Astrocyte (in vitro differentiated cells and primary cell): ENCODE measurements at regions not wholly inside any gene's neighbourhood (a gene's known extent, or its start where the extent isn't known, plus 50 kb on each side); places are given as distances from the start of the nearest gene placed in this dataset.
"Not testable (repeated sequence)": the region's sequence is repeated elsewhere in the genome, so short reads cannot be mapped to it uniquely, and the experiment has no call there.

ENCODE experiments used
- EZH2 ChIP-seq: IDR thresholded peaks from 2 replicates; pipeline ENCODE4 v1.6.1; 2012; ENCODE audit warnings: mild to moderate bottlenecking, low read length, inconsistent platforms; ENCODE audit not compliant: insufficient read depth
- TF ChIP-seq, protein P1 (sequence below): IDR thresholded peaks from 2 replicates; pipeline ENCODE4 v1.5.1; 2011; ENCODE audit warnings: low read depth, mild to moderate bottlenecking, inconsistent platforms, low read length, moderate library complexity; ENCODE audit not compliant: insufficient read depth

GRCh38 chr13:88727236-88727635, 1056.1 kb downstream of the SLITRK5 start:
- TF ChIP-seq, protein P1, sequence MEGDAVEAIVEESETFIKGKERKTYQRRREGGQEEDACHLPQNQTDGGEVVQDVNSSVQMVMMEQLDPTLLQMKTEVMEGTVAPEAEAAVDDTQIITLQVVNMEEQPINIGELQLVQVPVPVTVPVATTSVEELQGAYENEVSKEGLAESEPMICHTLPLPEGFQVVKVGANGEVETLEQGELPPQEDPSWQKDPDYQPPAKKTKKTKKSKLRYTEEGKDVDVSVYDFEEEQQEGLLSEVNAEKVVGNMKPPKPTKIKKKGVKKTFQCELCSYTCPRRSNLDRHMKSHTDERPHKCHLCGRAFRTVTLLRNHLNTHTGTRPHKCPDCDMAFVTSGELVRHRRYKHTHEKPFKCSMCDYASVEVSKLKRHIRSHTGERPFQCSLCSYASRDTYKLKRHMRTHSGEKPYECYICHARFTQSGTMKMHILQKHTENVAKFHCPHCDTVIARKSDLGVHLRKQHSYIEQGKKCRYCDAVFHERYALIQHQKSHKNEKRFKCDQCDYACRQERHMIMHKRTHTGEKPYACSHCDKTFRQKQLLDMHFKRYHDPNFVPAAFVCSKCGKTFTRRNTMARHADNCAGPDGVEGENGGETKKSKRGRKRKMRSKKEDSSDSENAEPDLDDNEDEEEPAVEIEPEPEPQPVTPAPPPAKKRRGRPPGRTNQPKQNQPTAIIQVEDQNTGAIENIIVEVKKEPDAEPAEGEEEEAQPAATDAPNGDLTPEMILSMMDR, result not testable (repeated sequence)
- TF ChIP-seq EZH2, result not testable (repeated sequence)
